Lung (tissue), 11 donors: ENCODE measurements at regions not wholly inside any gene's neighbourhood (a gene's known extent, or its start where the extent isn't known, plus 50 kb on each side); places are given as distances from the start of the nearest gene placed in this dataset.

Experiments
- ATAC-seq: fragments of 200-7000 bp; cut with Tn5 transposase; one replicate; pipeline ENCODE4 v1.9.1; 2020; ENCODE audit warnings: moderate number of reproducible peaks; ENCODE audit not compliant: insufficient read depth, low FRiP score
- DNase-seq, 3 donors: peaks; one replicate each; pipeline ENCODE4 v3.0.0-alpha.2; 2013 to 2017
- H3K27ac ChIP-seq, 2 donors: one replicate each; pipeline ENCODE4 v1.5.1; 2013; ENCODE audit warnings: mild to moderate bottlenecking in 2 of 2, moderate library complexity in 2 of 2, control low read depth in 1 of 2, inconsistent platforms in 1 of 2, low read depth in 1 of 2, low read length in 1 of 2
- H3K27me3 ChIP-seq, 3 donors: one replicate each; pipeline ENCODE4 v1.5.1; 2013; ENCODE audit warnings: low read length in 2 of 3; ENCODE audit not compliant: control insufficient read depth in 3 of 3, insufficient read depth in 3 of 3
- H3K36me3 ChIP-seq, 4 donors: one replicate each; pipeline ENCODE4 v1.5.1; 2013; ENCODE audit warnings: low read length in 4 of 4, mild to moderate bottlenecking in 1 of 4, moderate library complexity in 1 of 4; ENCODE audit not compliant: control insufficient read depth in 4 of 4, insufficient read depth in 4 of 4
- H3K4me1 ChIP-seq, 5 donors: one replicate each; pipeline ENCODE4 v1.5.1; 2013; ENCODE audit warnings: low read length in 5 of 5, mild to moderate bottlenecking in 2 of 5, moderate library complexity in 1 of 5; ENCODE audit not compliant: control insufficient read depth in 5 of 5, insufficient read depth in 5 of 5
- H3K4me3 ChIP-seq: one replicate; pipeline ENCODE4 v1.5.1; 2013; ENCODE audit warnings: mild to moderate bottlenecking, control low read depth, moderate library complexity
- H3K9ac ChIP-seq, 2 donors: one replicate each; pipeline ENCODE4 v1.5.1; 2013; ENCODE audit warnings: low read length in 2 of 2, control low read depth in 1 of 2; ENCODE audit not compliant: insufficient read depth in 1 of 2
- H3K9me3 ChIP-seq, 4 donors: one replicate each; pipeline ENCODE4 v1.5.1; 2013; ENCODE audit warnings: low read length in 3 of 4, mild to moderate bottlenecking in 1 of 4, moderate library complexity in 1 of 4; ENCODE audit not compliant: control insufficient read depth in 4 of 4, insufficient read depth in 3 of 4
- WGBS, 2 donors: extraction: QIAGEN DNeasy Blood & Tissue Kit; methylation state at CpG; one replicate each; pipeline ENCODE4 v1.1.7; 2013; 5-methylcytosine and 5-hydroxymethylcytosine counted together
- TF ChIP-seq, protein P1 (sequence below): IDR thresholded peaks from 2 replicates; pipeline ENCODE4 v1.5.1; 2012; ENCODE audit warnings: mild to moderate bottlenecking; ENCODE audit errors: control extremely low read depth, extremely low read depth
- donor health status: control.
- donor health status: control.
- donor health status: Bipolar disorder and iron deficiency.
- donor health status: healthy.
- donor health status: DM: yes; HTN: yes; CAD: no.

DNA sequence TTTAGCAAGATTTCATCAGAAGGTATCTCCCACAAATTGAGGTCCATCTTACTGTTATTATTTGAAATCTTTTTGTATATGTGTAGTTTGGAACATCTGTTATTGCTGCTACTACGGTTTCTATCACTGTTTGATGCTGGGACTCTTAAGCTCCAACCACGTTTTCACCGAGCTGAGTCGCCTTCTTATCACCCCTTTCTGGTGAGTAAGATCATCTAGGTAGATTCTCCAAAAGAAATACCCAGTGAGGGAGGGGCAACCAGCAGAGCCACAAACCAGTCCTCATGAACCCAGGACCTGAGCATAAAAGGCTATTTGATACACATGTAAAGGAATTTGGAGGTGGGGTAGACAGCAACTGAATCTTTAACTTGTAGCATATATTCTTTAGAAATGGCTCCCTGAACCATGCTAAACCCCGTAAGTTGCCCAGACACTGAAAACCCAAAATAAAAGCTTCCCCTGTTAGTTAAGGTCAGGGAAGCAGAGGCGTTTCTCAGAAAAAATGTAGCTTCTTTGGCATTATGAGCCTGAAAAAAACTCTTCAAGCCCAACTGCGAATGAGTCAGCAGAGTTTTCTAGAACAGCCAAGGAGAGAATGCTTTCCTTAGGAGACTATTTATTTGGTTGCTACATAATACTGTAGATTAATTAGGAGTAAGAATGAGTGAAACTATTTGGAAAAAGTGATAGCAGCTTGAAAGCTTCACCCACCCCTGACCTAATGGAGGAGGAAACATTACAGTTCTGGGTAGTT lies 53.8 kb upstream of the ATXN3L start:
- Histone ChIP-seq H3K4me1 (peaks cover 0 to 28% (median 0%) of the 10 kb centered on the region in 5 donors), H3K9ac (no peak overlapping the region), H3K4me3 (no peak overlapping the region), H3K27me3 (peaks cover 0 to 42% (median 18%) of the 10 kb centered on the region in 3 donors), H3K36me3 (no peaks in the 10 kb centered on the region), H3K9me3 (peaks cover 0 to 2% (median 0%) of the 10 kb centered on the region in 4 donors), H3K27ac (peak overlapping the region; percentile 17 to 21)
- peak; percentile 37 for ATAC-seq
- TF ChIP-seq, protein P1, sequence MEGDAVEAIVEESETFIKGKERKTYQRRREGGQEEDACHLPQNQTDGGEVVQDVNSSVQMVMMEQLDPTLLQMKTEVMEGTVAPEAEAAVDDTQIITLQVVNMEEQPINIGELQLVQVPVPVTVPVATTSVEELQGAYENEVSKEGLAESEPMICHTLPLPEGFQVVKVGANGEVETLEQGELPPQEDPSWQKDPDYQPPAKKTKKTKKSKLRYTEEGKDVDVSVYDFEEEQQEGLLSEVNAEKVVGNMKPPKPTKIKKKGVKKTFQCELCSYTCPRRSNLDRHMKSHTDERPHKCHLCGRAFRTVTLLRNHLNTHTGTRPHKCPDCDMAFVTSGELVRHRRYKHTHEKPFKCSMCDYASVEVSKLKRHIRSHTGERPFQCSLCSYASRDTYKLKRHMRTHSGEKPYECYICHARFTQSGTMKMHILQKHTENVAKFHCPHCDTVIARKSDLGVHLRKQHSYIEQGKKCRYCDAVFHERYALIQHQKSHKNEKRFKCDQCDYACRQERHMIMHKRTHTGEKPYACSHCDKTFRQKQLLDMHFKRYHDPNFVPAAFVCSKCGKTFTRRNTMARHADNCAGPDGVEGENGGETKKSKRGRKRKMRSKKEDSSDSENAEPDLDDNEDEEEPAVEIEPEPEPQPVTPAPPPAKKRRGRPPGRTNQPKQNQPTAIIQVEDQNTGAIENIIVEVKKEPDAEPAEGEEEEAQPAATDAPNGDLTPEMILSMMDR = no peak
- DNase-seq = peak; percentile 19 to 85 (median 84)
- 64 to 69% methylated on average over 7 of the region's 7 CpGs for WGBS, 2 donors

DNA sequence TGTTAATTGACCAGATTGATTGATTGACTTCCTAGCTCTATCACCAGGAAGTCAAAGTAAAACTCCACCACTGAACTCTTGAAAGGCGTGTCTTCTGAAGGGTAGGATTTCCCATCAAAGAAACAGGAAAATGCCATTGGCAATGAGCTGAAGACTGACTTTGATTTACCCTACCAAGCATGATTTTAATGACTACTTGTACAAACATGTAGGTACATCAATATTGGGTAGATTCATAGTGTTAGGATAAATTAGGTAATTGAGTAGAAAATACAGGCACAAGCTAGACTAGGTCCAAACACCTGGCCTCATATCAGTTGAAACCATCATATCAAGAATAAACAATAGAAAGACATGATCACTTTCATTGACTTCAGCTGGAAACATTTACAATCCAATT lies 53.2 kb upstream of the ATXN3L start:
- no peak overlapping the region for H3K4me3 ChIP-seq
- DNase-seq (no peak), ATAC-seq (no peak)
- H3K9ac ChIP-seq = no peak overlapping the region
- H3K4me1 ChIP-seq = peaks cover 0 to 28% (median 0%) of the 10 kb centered on the region in 5 donors
- TF ChIP-seq, protein P1 = no peak
- H3K9me3 ChIP-seq = peaks cover 0 to 2% (median 0%) of the 10 kb centered on the region in 4 donors
- H3K27ac ChIP-seq = no peak overlapping the region
- H3K27me3 ChIP-seq = peaks cover 0 to 47% (median 18%) of the 10 kb centered on the region in 3 donors
- WGBS, 2 donors = 62 to 68% methylated on average over 1 of the region's 1 CpG
- no peaks in the 10 kb centered on the region for H3K36me3 ChIP-seq

DNA sequence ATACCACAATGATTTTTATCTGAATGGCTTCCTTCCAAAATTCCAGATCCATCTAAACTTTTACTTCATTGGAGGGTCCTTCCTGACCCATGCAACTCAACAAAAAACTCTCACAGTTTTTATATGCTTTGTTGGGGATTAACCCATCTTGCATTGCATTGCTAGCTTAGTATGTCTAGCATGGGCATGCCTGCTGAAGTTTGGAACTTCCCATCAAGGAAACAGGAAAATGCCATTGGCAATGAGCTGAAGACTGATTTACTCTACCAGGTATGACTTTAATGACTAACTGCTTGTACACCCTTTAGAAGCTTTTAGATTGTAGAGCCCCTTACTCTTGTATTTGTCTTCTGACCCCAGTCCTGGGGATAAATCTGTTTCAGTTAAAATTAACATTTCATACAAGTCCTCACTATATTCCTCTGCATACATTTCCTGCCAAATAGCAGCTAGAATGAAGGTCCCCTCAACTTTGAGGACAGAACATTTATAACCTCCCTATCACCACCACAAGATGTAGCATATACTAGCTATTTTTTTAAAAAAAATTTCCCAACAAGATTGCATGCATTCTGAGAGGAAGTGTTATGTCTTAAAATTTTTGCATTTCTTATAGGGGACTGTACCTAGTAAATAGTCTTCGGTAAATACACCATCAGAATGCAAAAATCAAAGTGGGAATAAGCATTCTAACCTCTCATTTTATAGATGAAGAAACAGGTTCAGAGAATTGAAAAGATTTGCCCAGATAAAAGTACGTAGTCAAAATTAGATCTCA lies 52.5 kb upstream of the ATXN3L start:
- H3K36me3 ChIP-seq = no peaks in the 10 kb centered on the region
- H3K4me1 ChIP-seq = peaks cover 0 to 25% (median 0%) of the 10 kb centered on the region in 5 donors
- TF ChIP-seq, protein P1 = no peak
- H3K9me3 ChIP-seq = no peaks in the 10 kb centered on the region
- no peak overlapping the region for H3K27ac ChIP-seq
- WGBS, 2 donors = 73 to 88% methylated on average over 2 of the region's 2 CpGs
- H3K9ac ChIP-seq = no peak overlapping the region
- no peak overlapping the region for H3K4me3 ChIP-seq
- peaks cover 0 to 47% (median 18%) of the 10 kb centered on the region in 3 donors for H3K27me3 ChIP-seq
- DNase-seq (no peak), ATAC-seq (no peak)
